ENCODE measurements at regions not wholly inside any gene's neighbourhood (a gene's known extent, or its start where the extent isn't known, plus 50 kb on each side); places are given as distances from the start of the nearest gene placed in this dataset.
"Not testable (repeated sequence)": the region's sequence is repeated elsewhere in the genome, so short reads cannot be mapped to it uniquely, and the experiment has no call there.

DNA sequence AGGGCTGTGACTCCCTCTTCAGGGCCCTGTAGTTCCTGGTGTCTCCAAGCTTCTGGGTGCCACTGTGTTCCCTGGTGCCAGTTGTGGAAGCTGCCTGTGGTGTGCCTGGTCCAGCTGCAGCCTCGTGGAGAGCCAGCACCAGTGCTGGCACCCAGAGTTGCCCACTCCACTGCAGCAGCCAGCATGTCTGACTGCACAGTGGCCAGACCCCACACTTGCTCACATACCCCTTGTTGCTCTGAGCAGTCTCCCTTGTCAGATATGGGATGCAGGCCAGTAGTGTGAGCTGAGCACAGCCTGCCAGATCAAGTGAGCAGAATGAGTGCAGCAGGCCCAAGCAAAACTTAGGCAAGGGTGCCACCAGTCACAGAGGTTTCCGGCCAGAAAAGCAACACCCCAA, 108.6 kb downstream of the ZMAT1 start:
- H3K4me3 ChIP-seq (ENCODE audit: low read length), result no peak overlapping the region
- TF ChIP-seq, protein P1, sequence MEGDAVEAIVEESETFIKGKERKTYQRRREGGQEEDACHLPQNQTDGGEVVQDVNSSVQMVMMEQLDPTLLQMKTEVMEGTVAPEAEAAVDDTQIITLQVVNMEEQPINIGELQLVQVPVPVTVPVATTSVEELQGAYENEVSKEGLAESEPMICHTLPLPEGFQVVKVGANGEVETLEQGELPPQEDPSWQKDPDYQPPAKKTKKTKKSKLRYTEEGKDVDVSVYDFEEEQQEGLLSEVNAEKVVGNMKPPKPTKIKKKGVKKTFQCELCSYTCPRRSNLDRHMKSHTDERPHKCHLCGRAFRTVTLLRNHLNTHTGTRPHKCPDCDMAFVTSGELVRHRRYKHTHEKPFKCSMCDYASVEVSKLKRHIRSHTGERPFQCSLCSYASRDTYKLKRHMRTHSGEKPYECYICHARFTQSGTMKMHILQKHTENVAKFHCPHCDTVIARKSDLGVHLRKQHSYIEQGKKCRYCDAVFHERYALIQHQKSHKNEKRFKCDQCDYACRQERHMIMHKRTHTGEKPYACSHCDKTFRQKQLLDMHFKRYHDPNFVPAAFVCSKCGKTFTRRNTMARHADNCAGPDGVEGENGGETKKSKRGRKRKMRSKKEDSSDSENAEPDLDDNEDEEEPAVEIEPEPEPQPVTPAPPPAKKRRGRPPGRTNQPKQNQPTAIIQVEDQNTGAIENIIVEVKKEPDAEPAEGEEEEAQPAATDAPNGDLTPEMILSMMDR (conservative IDR thresholded peaks at IDR 0.05; ENCODE audit: low read length), result no peak
- DNase-seq (ENCODE audit: low read depth), result no peak

GRCh38 chrX:101817739-101818138, 114.1 kb downstream of the ZMAT1 start:
- DNase-seq (ENCODE audit: low read depth); H3K4me3 ChIP-seq (ENCODE audit: low read length): not testable (repeated sequence)

GRCh38 chrX:101813200-101813599, 118.6 kb downstream of the ZMAT1 start:
- TF ChIP-seq, protein P1 (conservative IDR thresholded peaks at IDR 0.05; ENCODE audit: low read length), result no peak
- DNase-seq (ENCODE audit: low read depth), result no peak
- no peak overlapping the region for H3K4me3 ChIP-seq (ENCODE audit: low read length)

DNA sequence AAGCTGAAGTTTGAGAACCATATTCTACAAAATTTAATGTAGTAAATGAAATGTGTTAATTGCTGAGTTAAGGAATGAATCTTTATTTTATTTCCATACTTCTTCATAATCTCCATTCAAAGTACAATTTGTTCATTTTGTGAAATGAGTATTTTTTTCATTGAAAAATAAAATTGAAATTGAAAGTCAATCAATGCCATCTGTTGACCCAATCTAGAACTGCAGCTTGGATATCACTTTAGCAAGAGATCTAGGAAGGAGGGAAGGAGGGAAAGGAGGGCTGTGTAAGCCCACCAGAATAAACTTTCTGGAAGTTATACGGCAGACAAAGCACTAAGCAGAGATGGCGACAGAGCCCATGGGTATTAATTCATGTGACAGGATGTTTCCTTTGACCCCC, 128.4 kb downstream of the ZMAT1 start:
- DNase-seq (ENCODE audit: low read depth), result peak; percentile 3
- TF ChIP-seq, protein P1 (conservative IDR thresholded peaks at IDR 0.05; ENCODE audit: low read length), result peak; percentile 50

DNA sequence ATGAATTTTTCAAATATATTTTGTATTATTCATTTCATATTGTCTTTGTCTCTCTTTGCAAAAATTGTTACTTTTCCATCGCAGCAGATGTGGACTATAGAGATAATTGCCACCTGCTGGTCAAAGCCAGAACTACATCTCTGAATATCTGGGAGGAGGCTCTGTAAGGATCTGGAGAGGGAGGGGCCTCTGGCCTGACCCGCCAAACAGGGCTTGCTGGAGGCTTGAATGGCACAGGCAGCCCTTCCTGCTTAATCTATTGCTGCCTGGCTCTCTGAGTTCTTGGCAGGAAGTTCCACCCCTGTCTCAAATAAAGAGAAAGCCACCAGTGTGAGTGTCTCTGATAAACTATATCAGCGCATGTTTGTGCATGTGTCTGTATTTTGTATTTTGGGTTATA, 132.4 kb downstream of the ZMAT1 start:
- no peak overlapping the region for H3K4me3 ChIP-seq (ENCODE audit: low read length)
- DNase-seq (ENCODE audit: low read depth), result peak; percentile 76
- TF ChIP-seq, protein P1 (conservative IDR thresholded peaks at IDR 0.05; ENCODE audit: low read length), result peak; percentile 65

More for the DNA sequence above, 128.4 kb downstream of the ZMAT1 start:
- H3K4me3 ChIP-seq (ENCODE audit: low read length), result no peak overlapping the region

- H3K4me3 ChIP-seq (ENCODE audit: low read length), result no peak overlapping the region
- no peak for DNase-seq (ENCODE audit: low read depth)
- TF ChIP-seq, protein P1 (conservative IDR thresholded peaks at IDR 0.05; ENCODE audit: low read length), result no peak
Measured at GRCh38 chrX:101787934-101788333, 128.3 kb upstream of the ARMCX2 start.

DNA sequence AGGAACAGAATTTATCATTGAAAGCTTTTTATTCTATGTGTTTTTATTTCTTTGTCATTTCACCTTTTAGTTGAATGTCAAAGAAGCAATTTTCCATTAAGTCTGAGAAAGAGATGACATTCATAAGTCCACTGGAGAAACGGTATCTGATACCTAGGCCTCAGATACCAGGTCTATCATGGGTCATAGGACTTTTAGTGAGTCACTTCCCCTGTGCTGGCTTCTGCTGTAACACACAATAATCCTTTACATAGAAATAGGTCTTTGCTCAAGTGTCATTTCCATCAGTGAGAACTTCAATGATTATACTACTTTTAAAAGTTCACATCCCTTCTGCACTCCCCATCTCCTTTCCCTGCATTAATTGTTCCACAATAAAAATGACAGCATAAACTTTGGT, 125.5 kb upstream of the ARMCX2 start:
- TF ChIP-seq, protein P1 (conservative IDR thresholded peaks at IDR 0.05; ENCODE audit: low read length), result no peak
- H3K4me3 ChIP-seq (ENCODE audit: low read length), result no peak overlapping the region
- DNase-seq (ENCODE audit: low read depth), result no peak

DNA sequence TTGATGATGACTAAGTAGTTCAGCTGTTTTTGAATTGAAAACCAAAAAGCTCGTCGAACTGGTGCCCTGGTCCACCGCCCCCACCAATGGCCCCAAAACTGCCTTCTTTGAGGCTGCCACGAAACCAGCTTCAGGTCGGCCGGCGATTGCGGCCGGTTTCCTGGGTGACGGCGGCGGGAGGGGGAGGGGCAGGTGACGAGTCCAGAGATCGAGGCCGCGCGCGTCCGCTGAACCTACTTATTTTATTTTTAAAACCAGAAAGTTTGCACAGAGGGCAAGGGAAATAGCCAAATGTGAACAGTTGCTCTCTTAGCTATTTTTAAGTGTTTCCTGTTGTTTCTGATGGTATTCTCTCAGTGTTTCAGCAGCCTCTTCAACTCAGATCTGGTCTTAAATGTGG, 120.8 kb upstream of the ARMCX2 start:
- H3K4me3 ChIP-seq (ENCODE audit: low read length); DNase-seq (ENCODE audit: low read depth): not testable (repeated sequence)

Measured in AG10803 (cell line).